AG04450 (cell line): ENCODE measurements at regions not wholly inside any gene's neighbourhood (a gene's known extent, or its start where the extent isn't known, plus 50 kb on each side); places are given as distances from the start of the nearest gene placed in this dataset.

Experiments
- CTCF ChIA-PET: fragments of 300-600, 350-600 bp; formaldehyde crosslinking; extraction: SDS; loops from one replicate; lab custom pipeline; 2022; ENCODE audit warnings: antibody characterized with exemption, inconsistent platforms; lab: Charles Lee
- POLR2A ChIA-PET: fragments of 350-600 bp; formaldehyde crosslinking; extraction: SDS; loops from one replicate; lab custom pipeline; 2021; ENCODE audit warnings: antibody characterized with exemption, inconsistent platforms; lab: Yijun Ruan, JAX
- DNase-seq: peaks from one replicate; pipeline ENCODE4 v3.0.0-alpha.2; 2011; ENCODE audit warnings: low read depth, low spot score
- H3K27ac ChIP-seq: one replicate; pipeline ENCODE4 v1.5.1; 2012; ENCODE audit warnings: low read depth, low read length, control low read depth
- H3K27me3 ChIP-seq: one replicate; pipeline ENCODE4 v1.6.0; 2012; ENCODE audit warnings: low read length; ENCODE audit not compliant: control insufficient read depth, insufficient read depth
- H3K4me3 ChIP-seq: 2 replicates; pipeline ENCODE4 v1.5.1; 2011; ENCODE audit warnings: mild to moderate bottlenecking, low read depth, low read length, control low read depth
- H3K9me3 ChIP-seq: 2 replicates; pipeline ENCODE4 v1.5.1; 2012; ENCODE audit warnings: low read length; ENCODE audit not compliant: control insufficient read depth, insufficient read depth
- CTCF ChIP-seq: IDR thresholded peaks from 2 replicates; pipeline ENCODE4 v1.5.1; 2011; ENCODE audit warnings: low read depth, low read length, control low read depth, inconsistent platforms

- no peak for DNase-seq
- no peak for TF ChIP-seq CTCF
- no peaks in the 10 kb centered on the region for H3K9me3 ChIP-seq
- no peak overlapping the region for H3K27ac ChIP-seq
- H3K4me3 ChIP-seq, result no peak overlapping the region
- CTCF ChIA-PET, result no interaction called here
- no peaks in the 10 kb centered on the region for H3K27me3 ChIP-seq
- POLR2A ChIA-PET, result no interaction called here
Observed at GRCh38 chr2:145017149-145017548, 497.2 kb upstream of the ZEB2 start.

GRCh38 chr2:145016711-145017110, 496.8 kb upstream of the ZEB2 start:
- no peaks in the 10 kb centered on the region for H3K27me3 ChIP-seq
- no peak overlapping the region for H3K4me3 ChIP-seq
- DNase-seq, result no peak
- TF ChIP-seq CTCF, result no peak
- H3K27ac ChIP-seq, result no peak overlapping the region
- ChIA-PET POLR2A (no interaction called here), CTCF (no interaction called here)
- H3K9me3 ChIP-seq, result no peaks in the 10 kb centered on the region

GRCh38 chr2:145015561-145015960, 495.6 kb upstream of the ZEB2 start:
- Histone ChIP-seq H3K27ac (no peak overlapping the region), H3K4me3 (no peak overlapping the region), H3K9me3 (no peaks in the 10 kb centered on the region), H3K27me3 (no peaks in the 10 kb centered on the region)
- POLR2A ChIA-PET, result no interaction called here
- DNase-seq, result no peak
- no peak for TF ChIP-seq CTCF
- CTCF ChIA-PET, result no interaction called here

GRCh38 chr2:145012806-145013205, 492.9 kb upstream of the ZEB2 start:
- no peaks in the 10 kb centered on the region for H3K27me3 ChIP-seq
- no peak for TF ChIP-seq CTCF
- H3K4me3 ChIP-seq, result no peak overlapping the region
- ChIA-PET POLR2A (no interaction called here), CTCF (no interaction called here)
- H3K27ac ChIP-seq, result no peak overlapping the region
- no peaks in the 10 kb centered on the region for H3K9me3 ChIP-seq
- no peak for DNase-seq

- Histone ChIP-seq H3K9me3 (no peaks in the 10 kb centered on the region), H3K4me3 (no peak overlapping the region), H3K27ac (no peak overlapping the region), H3K27me3 (no peaks in the 10 kb centered on the region)
- no peak for DNase-seq
- no peak for TF ChIP-seq CTCF
- POLR2A ChIA-PET, result no interaction called here
- CTCF ChIA-PET, result no interaction called here
Observed at GRCh38 chr2:145012214-145012670, 492.3 kb upstream of the ZEB2 start.
